HG02571 (cell line): ENCODE measurements at regions not wholly inside any gene's neighbourhood (a gene's known extent, or its start where the extent isn't known, plus 50 kb on each side); places are given as distances from the start of the nearest gene placed in this dataset.
"Not testable (repeated sequence)": the region's sequence is repeated elsewhere in the genome, so short reads cannot be mapped to it uniquely, and the experiment has no call there.

Source experiments
- ATAC-seq: cut with Tn5 transposase; IDR thresholded peaks from one replicate; pipeline ENCODE4 v1.9.1; 2021; ENCODE audit warnings: mild to moderate bottlenecking, moderate library complexity; ENCODE audit not compliant: unreplicated experiment

GRCh38 chr11:41519696-41520095 is 60.2 kb upstream of the LRRC4C start:
- ATAC-seq, result no peak

- ATAC-seq, result no peak
These were observed 62.9 kb upstream of the LRRC4C start for GRCh38 chr11:41522391-41522790.

- no peak for ATAC-seq
These were observed 63.6 kb upstream of the LRRC4C start for GRCh38 chr11:41522899-41523672.

GRCh38 chr11:41527530-41527929 is 68.1 kb upstream of the LRRC4C start:
- ATAC-seq, result no peak

- ATAC-seq, result no peak
These were observed 73.0 kb upstream of the LRRC4C start for GRCh38 chr11:41532413-41532812.

GRCh38 chr11:41533761-41534160 is 74.3 kb upstream of the LRRC4C start:
- no peak for ATAC-seq

GRCh38 chr11:41534391-41534790 is 74.9 kb upstream of the LRRC4C start:
- ATAC-seq, result no peak

GRCh38 chr11:41534861-41535260 is 75.4 kb upstream of the LRRC4C start:
- no peak for ATAC-seq

GRCh38 chr11:41536021-41536568 is 76.6 kb upstream of the LRRC4C start:
- ATAC-seq, result no peak

- ATAC-seq, result not testable (repeated sequence)
These were observed 85.5 kb upstream of the LRRC4C start for GRCh38 chr11:41544902-41545301.

GRCh38 chr11:41578421-41579051 is 119.1 kb upstream of the LRRC4C start:
- no peak for ATAC-seq

GRCh38 chr11:41579546-41579945 is 120.1 kb upstream of the LRRC4C start:
- ATAC-seq, result no peak

- no peak for ATAC-seq
These were observed 150.1 kb upstream of the LRRC4C start for GRCh38 chr11:41609511-41609910.

- ATAC-seq, result no peak
These were observed 153.0 kb upstream of the LRRC4C start for GRCh38 chr11:41612415-41612814.

GRCh38 chr11:41613326-41613725 is 153.9 kb upstream of the LRRC4C start:
- ATAC-seq, result no peak

- no peak for ATAC-seq
These were observed 163.4 kb upstream of the LRRC4C start for GRCh38 chr11:41622707-41623359.

GRCh38 chr11:41659985-41660384 is 200.5 kb upstream of the LRRC4C start:
- no peak for ATAC-seq

- no peak for ATAC-seq
These were observed 201.1 kb upstream of the LRRC4C start for GRCh38 chr11:41660585-41660984.

GRCh38 chr11:41665441-41666360 is 206.2 kb upstream of the LRRC4C start:
- no peak for ATAC-seq

- no peak for ATAC-seq
These were observed 207.7 kb upstream of the LRRC4C start for GRCh38 chr11:41666951-41667653.
